ENCODE measurements at regions not wholly inside any gene's neighbourhood (a gene's known extent, or its start where the extent isn't known, plus 50 kb on each side); places are given as distances from the start of the nearest gene placed in this dataset.

GRCh38 chr1:191669629-191670028, 488.6 kb upstream of the RGS18 start:
- TF ChIP-seq HMG20A (CRISPR knock-in tag; IDR thresholded peaks at IDR 0.05; ENCODE audit: borderline replicate concordance) (no peak), BCLAF1 (IDR thresholded peaks at IDR 0.05) (no peak), ZFP1 (CRISPR knock-in tag; IDR thresholded peaks at IDR 0.05) (no peak), NFE2L2 (IDR thresholded peaks at IDR 0.05; ENCODE audit: low read length) (no peak)

All from HepG2 (cell line).